ENCODE measurements at regions not wholly inside any gene's neighbourhood (a gene's known extent, or its start where the extent isn't known, plus 50 kb on each side); places are given as distances from the start of the nearest gene placed in this dataset.
"Not testable (repeated sequence)": the region's sequence is repeated elsewhere in the genome, so short reads cannot be mapped to it uniquely, and the experiment has no call there.

DNA sequence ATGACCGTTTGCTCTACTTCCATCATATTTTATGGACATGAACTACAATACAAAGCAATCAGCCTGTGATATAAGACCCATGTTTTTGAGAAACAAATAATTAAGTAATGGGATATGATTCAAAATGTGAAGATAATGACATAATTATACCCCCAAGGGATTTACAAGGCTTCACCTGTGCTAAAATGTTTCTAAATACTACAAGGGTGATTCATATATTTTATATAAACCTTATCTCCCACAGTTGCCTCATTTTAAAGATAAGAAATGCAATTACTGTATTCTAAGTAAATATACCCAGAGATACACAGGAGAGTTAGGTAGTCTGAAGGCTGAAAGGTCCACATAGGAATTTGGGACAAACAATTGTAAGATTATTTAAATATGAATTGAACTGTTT, 662.0 kb upstream of the CHD1 start:
- no peak for DNase-seq (ENCODE audit: low read depth, low spot score)

DNA sequence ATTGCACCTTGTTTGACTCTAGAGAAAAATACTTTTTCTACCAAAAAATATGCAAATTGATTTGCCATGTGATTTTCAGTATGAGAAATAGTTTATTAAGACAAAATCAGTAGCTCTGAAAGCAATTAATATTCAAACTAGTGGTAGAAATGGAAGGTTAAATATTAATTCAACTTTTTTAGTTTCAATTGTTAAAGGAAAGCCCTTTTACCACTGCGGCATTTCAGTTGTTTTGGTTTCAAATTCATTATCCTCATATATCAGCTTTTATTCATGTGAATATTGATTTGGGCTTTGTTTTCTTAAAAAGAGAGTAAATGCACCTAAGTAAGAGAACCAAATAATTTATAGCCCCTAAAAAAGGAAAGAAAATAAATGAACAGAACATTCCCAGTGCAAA, 660.6 kb upstream of the CHD1 start:
- no peak for DNase-seq (ENCODE audit: low read depth, low spot score)

DNA sequence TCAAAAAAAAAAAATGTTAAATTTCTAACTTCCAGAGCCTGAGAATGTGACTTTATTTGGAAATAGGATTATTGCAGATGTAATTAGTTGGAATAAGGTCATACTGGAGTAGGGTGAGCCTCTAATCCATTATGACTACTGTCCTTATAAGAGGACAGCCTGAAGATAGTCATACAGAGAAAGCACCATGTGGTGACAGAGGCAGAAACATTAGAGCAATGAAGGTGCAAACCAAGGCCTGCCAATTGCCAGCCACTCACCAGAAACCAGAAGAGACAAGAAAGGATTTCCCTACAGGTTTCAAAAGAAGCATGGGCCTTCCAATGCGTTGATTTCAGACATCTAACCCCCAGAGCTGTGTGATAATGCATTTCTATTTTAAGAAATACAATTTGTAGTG, 659.2 kb upstream of the CHD1 start:
- DNase-seq (ENCODE audit: low read depth, low spot score): no peak

DNA sequence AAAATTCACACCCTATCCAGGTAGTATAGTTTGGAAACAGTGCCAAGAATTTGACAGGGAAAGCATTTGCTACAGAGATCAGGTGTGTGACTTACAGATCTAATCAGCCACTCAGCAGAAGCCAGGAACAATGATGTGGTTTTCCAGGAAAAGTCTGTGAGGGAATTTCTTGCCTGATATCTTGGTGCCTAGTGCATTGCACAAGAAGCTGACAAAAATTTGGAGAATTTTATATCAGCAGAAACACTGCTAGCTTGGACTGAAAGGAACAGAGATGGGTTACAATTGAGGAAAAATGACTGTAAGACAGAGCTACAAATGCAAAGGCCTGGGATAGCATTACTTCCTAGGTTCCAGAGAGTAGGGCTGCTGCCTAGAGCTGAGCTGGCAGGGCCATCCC, 658.1 kb upstream of the CHD1 start:
- no peak for DNase-seq (ENCODE audit: low read depth, low spot score)

DNA sequence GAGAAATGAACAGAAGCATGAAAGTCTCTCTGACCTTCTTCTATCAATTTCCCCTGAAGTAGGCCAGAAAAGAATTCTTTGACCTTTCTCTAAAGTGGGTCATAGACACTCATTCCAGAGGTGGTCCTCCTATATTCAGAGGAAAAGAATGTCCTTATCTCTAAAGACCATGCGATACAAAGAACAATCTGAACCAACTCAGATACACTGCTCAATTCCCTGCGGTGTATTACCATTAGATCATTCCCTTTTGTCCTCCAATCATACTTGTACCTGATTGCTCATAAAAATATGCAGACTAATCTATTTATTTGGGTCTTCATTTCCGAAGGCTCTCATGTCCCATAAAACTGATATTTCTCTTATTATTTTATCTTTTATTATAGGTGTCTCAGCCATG, 652.4 kb upstream of the CHD1 start:
- not testable (repeated sequence) for DNase-seq (ENCODE audit: low read depth, low spot score)

DNA sequence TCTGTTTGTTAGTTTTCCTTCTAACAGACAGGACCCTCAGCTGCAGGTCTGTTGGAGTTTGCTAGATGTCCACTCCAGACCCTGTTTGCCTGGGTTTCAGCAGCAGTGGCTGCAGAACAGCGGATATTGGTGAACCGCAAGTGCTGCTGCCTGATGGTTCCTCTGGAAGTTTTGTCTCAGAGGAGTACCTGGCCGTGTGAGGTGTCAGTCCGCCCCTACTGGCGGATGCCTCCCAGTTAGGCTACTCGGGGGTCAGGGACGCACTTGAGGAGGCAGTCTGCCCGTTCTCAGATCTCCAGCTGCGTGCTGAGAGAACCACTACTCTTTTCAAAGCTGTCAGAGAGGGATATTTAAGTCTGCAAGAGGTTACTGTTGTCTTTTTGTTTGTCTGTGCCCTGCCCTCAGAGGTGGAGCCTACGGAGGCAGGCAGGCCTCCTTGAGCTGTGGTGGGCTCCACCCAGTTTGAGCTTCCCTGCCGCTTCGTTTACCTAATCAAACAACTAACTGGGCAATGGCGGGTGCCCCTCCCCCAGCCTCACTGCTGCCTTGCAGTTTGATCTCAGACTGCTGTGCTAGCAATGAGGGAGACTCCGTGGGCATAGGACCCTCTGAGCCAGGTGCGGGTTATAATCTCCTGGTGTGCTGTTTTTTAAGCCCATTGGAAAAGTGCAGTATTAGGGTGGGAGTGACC, 634.3 kb upstream of the CHD1 start:
- DNase-seq (ENCODE audit: low read depth, low spot score): not testable (repeated sequence)

DNA sequence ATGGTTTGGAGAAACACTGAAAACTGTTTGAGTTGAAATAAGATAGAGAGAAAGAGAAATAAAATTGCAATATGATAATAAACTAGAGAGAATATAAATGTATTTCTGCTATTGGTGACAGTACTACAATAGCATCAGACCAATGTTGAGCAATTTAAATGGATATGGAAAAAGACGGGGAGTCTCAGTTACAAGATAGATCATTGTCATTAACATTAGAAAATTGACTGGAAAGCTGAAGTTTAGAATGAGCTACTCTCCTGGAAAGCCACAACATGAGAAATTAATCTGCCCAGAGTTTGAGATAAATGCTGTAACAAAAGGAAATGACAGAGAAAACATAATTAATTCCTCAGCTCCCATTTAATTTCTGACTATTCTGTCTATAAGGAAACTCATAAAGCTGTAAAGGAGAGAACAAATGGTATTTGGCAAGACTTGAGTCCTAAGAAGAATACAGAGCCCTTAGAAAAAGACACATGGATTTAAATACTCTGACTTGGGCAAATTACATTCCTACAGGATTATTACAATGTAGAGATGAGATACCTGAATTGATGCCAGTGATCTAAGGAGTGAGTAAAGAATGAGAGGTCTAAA, 624.5 kb upstream of the CHD1 start:
- no peak for DNase-seq (ENCODE audit: low read depth, low spot score)

DNA sequence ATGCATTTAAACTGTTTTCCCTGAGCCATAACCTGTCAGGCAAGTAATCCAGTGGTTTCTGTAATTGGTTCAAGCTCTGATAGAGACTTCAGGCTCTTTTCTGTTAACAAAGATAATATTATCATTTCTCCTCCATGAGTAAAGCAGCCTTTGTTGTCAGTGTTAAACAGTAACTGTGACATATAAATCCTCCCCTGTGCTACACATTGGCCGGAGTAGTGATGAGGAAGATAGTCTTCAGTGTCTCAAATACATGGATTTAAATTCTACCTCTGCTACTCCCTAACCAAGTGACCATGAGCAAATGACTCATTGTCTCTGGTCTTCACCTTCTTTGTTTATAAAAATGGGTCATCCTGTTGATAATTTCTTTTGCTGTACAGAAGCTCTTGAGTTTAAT, 615.5 kb upstream of the CHD1 start:
- DNase-seq (ENCODE audit: low read depth, low spot score): no peak

DNA sequence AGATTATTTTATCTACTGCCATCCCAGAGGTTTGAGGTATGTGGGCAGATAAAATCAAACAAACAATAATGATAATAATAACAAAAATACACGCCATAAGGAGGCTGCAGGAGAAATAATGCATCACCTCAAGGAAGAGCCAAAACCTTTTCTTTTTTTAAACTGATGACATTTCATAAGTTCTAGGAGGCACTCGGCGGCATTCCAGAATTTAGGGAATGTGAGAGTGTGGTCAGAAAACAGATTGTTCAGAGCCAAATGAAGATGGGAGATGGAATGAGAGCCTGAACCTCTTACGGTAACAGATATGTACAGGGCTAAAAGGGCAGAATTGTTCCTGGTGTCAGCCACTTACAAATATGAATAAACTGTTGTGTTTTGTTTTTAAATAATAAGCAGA, 615.0 kb upstream of the CHD1 start:
- DNase-seq (ENCODE audit: low read depth, low spot score): no peak

DNA sequence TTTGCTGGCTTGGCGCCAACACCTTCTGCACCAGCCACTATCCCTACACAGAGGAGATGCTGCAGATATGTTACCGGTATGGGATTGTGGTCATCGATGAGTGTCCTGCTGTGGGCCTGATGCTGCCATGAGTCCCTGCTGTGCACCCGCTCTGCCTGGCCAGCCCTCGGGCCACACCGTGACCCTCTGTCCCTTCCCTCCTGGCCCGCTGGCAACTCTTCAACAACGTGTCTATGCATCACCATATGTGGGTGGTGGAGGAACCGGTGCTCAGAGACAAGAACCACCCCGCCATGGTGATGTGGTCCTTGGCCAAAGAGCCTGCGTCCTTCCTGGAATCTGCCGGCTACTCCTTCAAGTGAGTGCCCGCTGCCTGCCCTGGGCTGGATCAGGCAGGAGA, 605.4 kb upstream of the CHD1 start:
- not testable (repeated sequence) for DNase-seq (ENCODE audit: low read depth, low spot score)

DNA sequence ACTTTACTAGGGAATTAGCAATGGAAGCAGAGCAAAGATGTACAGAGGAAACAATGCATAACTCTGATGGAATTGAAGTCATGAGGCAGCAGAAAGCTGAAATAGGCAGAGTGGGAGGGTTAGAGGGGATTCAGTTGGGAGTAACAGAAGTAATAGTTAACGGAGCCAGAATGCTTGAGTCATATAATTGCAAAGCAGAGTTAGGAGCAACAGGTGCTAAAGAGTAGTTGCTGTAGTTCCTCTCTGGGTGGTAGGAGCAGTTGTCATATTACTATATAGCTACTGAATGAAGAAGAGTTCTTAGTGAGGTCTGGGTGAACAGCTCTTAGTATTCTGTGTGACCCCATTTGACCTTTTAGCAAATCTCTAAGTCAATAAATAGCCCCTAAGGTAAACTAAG, 592.9 kb upstream of the CHD1 start:
- not testable (repeated sequence) for DNase-seq (ENCODE audit: low read depth, low spot score)

DNA sequence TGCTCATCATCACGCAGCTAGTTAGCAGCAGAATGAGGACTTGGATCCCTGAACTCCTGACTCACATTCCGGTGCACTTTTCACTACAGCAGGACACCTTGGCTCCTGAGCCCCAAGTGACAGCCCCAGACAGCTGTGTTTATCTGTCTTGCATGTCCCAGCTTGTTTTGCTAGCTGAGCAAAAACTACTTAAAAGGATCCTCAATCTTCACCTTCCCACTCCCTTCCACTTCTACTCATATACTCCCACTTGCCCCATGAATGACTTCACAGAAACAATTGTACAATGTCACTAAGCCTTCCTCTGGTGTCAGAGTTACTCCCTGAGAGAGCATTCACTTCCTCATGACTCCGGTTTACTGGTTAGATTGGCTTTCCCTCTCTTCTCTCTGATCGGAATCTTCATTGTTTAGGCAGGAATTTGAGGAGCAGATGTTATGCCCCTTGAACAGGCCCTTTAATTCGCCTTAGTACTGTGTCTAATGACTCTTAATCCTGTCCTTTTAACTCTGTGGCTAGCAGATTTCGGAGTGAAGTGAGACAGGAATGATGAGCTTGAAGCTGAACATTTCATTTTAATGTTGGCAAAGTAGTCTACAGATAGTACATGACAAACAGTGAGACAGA, 587.2 kb upstream of the CHD1 start:
- not testable (repeated sequence) for DNase-seq (ENCODE audit: low read depth, low spot score)

DNA sequence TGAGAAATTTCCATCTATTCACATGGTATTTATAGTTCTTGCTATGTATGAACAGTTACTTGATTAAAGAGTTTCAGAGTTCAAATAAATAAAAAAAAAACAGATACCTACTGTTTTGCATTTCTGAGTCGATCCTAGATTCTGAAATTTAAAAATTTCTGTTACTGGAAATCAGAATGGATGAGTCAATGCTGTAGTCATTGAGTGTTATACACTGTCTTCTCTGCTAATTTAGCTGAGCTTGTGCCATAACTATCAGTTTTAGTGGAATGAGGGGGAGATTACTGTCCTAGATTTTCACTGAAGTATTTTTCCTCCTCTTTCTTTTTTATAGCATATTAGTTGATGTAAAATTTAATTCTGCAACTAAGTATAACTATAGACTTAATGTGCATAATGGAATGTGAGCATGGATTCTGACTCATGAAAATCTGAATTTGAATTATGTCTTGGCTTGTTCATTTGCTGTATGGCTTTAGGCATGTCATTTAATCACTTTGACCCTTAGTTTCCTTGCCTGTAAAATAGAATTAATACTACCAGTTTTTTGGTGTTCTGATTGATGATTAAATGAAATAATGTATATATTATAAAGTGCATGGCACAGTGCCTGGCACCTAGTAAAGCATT, 581.5 kb upstream of the CHD1 start:
- not testable (repeated sequence) for DNase-seq (ENCODE audit: low read depth, low spot score)

DNA sequence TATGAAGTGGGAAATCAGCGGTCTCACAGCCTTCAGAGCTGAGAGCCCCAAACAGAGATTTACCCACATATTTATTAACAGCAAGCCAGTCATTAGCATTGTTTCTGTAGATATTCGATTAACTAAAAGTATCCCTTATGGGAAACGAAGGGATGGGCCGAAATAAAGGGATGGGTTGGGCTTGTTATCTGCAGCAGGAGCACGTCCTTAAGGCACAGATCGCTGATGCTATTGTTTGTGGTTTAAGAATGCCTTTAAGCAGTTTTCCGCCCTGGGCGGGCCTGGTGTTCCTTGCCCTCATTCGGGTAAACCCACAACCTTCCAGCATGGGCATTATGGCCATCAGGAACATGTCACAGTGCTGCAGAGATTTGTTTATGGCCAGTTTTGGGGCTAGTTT, 580.3 kb upstream of the CHD1 start:
- not testable (repeated sequence) for DNase-seq (ENCODE audit: low read depth, low spot score)

DNA sequence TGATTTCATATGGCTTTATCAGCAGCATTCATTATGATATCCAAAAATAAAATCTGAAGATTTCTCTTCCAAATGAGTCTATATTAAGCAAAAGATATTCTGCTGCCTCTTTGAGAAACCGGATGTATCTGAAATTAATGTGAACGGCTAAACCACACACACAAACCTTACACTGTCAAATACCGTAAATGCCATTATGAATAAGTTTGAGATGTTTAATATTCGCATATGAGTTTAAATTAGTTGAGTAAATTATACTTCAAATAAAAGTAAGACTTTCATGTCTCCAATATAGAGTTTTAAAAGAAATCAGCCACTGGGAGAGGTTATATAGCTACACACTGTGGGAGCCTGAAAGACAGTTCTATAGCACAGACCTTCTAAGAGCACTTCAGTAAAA, 566.6 kb upstream of the CHD1 start:
- DNase-seq (ENCODE audit: low read depth, low spot score): not testable (repeated sequence)

DNA sequence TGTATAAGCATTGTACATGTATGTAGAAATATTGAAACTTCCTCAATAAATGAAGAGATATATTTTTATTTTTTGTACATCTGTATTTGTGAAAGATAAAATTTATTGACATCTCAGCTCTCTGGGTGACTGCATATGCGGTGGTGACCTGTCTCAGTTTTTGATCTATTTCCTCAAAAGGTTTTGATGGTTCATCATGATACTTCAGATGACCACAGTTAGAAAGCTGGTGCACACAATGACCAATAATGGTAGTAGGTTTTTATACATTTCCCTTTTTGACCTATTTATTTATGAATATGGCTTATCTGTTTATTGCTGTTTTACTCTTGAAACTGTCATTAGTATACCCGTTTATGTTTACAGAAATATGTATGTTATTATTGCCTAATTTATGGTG, 549.6 kb upstream of the CHD1 start:
- not testable (repeated sequence) for DNase-seq (ENCODE audit: low read depth, low spot score)

DNA sequence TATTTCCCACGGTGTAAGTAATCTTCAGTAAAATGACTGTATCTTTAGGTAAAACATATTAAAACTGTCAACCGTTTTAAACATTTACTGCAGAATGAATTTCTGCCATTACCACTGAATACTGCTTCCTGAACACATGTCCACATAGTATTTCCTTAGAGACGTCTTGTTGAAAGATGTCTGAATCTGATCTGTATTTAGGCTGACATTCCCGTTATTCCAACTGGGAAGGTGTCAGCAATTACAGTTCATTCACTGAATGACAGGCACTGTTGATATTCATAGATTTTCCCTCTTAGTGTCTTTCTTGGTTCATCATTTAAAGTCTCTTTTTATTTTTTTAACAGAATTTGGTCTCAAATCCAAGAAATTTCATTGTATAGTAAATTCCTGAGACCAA, 544.5 kb upstream of the CHD1 start:
- not testable (repeated sequence) for DNase-seq (ENCODE audit: low read depth, low spot score)

DNA sequence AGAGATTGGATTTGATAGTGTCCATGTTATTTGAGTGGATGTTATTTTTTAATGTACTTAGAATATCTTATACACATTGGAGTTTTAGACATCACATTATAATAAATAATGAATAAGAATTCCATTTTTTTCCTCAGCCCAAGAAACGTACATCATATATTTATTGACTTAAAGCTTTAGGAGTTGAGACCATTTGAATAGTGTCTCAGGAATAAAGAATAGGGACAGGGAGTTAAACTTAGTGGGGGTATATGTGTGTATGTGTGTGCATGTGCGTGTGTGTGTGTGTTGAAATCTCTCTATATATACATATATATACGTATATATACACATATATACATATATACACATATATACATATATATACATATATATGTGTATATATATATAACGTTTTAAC, 542.9 kb upstream of the CHD1 start:
- DNase-seq (ENCODE audit: low read depth, low spot score): not testable (repeated sequence)

DNA sequence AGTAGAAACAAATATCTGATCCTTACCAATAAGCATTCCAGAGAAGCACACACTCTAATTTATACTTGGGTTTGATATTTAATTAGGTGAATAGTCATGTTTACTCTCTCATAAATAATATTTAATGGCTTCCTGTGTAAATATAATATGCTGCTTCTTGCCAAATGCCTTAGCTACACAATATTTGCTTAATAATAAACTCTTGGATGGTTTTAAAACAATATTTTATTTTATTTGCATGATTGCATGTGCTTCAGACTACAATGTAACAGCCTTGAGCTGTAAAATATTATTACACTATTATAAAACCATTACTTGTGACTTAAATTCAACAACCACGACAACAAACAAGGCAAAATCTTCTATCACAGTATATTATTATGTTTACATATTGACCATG, 542.4 kb upstream of the CHD1 start:
- not testable (repeated sequence) for DNase-seq (ENCODE audit: low read depth, low spot score)

DNA sequence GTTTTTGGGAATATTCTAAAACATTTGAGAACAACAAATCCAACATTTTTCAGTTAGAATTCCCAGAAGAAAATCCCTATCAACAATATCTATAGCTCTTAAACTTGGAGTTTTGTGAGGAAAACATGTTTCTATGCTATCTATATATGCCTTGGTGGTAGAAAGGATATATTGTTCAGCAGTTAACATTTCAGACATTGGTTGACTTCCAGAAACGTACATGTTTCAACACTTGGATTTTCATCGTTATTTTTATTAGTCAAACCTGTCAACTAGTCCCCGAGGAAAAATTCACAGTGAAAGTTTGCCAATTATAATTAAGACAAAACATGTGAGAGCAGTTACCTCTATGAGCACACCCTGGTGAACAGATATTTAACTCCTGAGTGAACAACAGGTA, 541.8 kb upstream of the CHD1 start:
- not testable (repeated sequence) for DNase-seq (ENCODE audit: low read depth, low spot score)

DNA sequence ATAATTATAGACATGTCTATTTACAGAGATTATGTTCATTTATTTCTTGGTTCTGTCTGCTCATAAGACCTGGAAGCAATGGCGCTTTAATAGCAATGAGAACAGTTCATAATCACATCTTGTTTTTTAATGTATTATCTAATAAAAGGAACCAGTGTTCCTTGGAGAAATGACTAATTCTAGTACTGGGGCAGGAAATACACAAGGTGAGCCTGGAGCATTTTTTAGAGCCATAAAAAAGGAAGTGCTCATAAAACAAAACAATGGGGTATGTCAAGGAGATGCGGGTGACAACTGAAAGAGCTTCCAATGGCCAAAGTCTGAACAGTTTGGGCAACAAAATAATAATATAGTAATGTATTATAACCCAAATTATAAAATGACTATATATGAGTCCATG, 531.9 kb upstream of the CHD1 start:
- no peak for DNase-seq (ENCODE audit: low read depth, low spot score)

DNA sequence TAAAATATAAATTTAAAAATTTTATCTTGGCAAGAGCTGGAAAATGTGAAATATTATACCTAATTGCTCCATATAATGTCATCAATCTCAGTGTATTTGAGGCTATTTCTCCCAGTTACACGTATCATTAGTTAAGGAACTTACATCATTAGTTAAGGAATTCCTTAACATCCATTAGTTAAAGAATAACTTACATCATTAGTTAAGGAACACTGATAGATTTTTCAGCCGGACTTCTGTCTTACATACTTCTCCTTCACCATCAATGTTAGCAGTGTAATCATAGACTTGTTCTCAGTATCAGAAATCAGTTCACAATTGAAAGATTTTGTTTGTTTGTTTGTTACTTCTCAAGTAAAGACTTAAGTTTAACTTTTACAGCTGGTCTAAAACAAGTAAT, 524.4 kb upstream of the CHD1 start:
- DNase-seq (ENCODE audit: low read depth, low spot score): no peak

DNA sequence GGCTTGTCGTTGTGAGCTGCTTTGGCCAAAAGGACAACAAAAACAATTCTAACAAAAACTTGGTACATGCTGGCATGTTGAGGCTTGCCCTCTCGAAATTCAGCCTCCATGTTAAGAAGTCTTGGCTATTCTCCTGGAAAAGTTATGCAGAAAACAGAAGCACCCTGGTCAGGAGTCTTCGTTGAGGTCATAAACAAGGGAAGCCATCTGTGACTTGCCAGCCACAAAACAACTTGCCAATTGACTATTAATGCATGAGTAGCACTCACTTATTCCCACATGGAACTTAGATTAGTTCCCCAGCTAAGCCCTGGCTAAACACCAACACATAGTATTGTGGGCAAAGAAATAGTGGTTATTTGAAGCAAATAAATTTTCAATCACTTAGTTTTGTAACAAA, 521.0 kb upstream of the CHD1 start:
- no peak for DNase-seq (ENCODE audit: low read depth, low spot score)
